B cell (primary cell): ENCODE measurements at regions not wholly inside any gene's neighbourhood (a gene's known extent, or its start where the extent isn't known, plus 50 kb on each side); places are given as distances from the start of the nearest gene placed in this dataset.

Source experiments
- ATAC-seq: fragments of 200-7000 bp; cut with Tn5 transposase; one replicate; pipeline ENCODE4 v1.10.0; 2021; ENCODE audit warnings: low read depth, mild to moderate bottlenecking, moderate number of reproducible peaks, moderate library complexity
- CTCF ChIA-PET: fragments of 350-600 bp; sonication (Branson Sonifier 250); formaldehyde crosslinking; loops from one replicate; lab custom pipeline; 2021; ENCODE audit warnings: antibody characterized with exemption, inconsistent platforms; lab: Charles Lee
- POLR2A ChIA-PET: fragments of 350-600 bp; sonication (Branson Sonifier 250); formaldehyde crosslinking; loops from one replicate; lab custom pipeline; 2021; ENCODE audit warnings: antibody characterized with exemption; lab: Charles Lee
- DNase-seq: peaks from one replicate; pipeline ENCODE4 v3.0.0; 2013
- H2AFZ ChIP-seq: 2 replicates; pipeline ENCODE4 v1.6.1; 2012; ENCODE audit warnings: mild to moderate bottlenecking, low read depth, low read length; ENCODE audit not compliant: insufficient read depth, poor library complexity, severe bottlenecking
- H3K27ac ChIP-seq, 2 donors: 1 replicate in 1 of 2; 2 replicates in 1 of 2; pipeline ENCODE4 v1.5.1; 2012 to 2013; ENCODE audit warnings: low read length in 2 of 2, mild to moderate bottlenecking in 2 of 2, moderate library complexity in 1 of 2
- H3K27me3 ChIP-seq, 4 experiments: fragments of 200-600 bp in 1 of 4; sonication (generic) in 1 of 4; replicated peaks in 1 of 4; 1 replicate in 2 of 4; 2 replicates in 2 of 4; pipeline versions ENCODE4 v1.6.1 to v1.7.0; 2013 to 2016; ENCODE audit warnings: low read length in 3 of 4, mild to moderate bottlenecking in 2 of 4, mixed read lengths in 1 of 4, moderate library complexity in 1 of 4; ENCODE audit not compliant: insufficient read depth in 4 of 4, control insufficient read depth in 3 of 4; ENCODE audit errors: control extremely low read depth in 1 of 4
- H3K36me3 ChIP-seq, 2 experiments: replicated peaks in 1 of 2; 1 replicate in 1 of 2; 2 replicates in 1 of 2; pipeline versions ENCODE4 v1.6.1 to v1.7.1; 2013; ENCODE audit warnings: low read length in 1 of 2; ENCODE audit not compliant: insufficient read depth in 2 of 2, control insufficient read depth in 1 of 2; ENCODE audit errors: control extremely low read depth in 1 of 2, extremely low read depth in 1 of 2
- H3K4me1 ChIP-seq, 2 donors: fragments of 200-600 bp in 1 of 2; sonication (generic) in 1 of 2; 1 replicate in 1 of 2; 2 replicates in 1 of 2; pipeline versions ENCODE4 v1.5.1 to v1.6.1; 2013 to 2017; ENCODE audit warnings: low read length in 2 of 2; ENCODE audit not compliant: control insufficient read depth in 2 of 2, insufficient read depth in 2 of 2
- H3K4me2 ChIP-seq: replicated peaks from 2 replicates; pipeline ENCODE3; 2012; ENCODE audit warnings: mild to moderate bottlenecking, low read depth, low read length; ENCODE audit not compliant: poor library complexity, severe bottlenecking
- H3K4me3 ChIP-seq, 5 experiments: fragments of 200-600 bp in 1 of 5; sonication (generic) in 1 of 5; 1 replicate in 3 of 5; 2 replicates in 2 of 5; pipeline versions ENCODE4 v1.5.1 to v1.7.0; 2011 to 2016; ENCODE audit warnings: low read length in 4 of 5, mild to moderate bottlenecking in 4 of 5, low read depth in 2 of 5, control low read depth in 1 of 5, moderate library complexity in 1 of 5; ENCODE audit not compliant: insufficient read depth in 1 of 5; ENCODE audit errors: control extremely low read depth in 1 of 5, extremely low read depth in 1 of 5
- H3K79me2 ChIP-seq: fragments of 200-600 bp; sonication (generic); one replicate; pipeline ENCODE4 v1.6.0; 2016; ENCODE audit warnings: low read length; ENCODE audit not compliant: control insufficient read depth, insufficient read depth
- H3K9ac ChIP-seq: fragments of 200-600 bp; sonication (generic); 2 replicates; pipeline ENCODE4 v1.6.1; 2017; ENCODE audit warnings: mild to moderate bottlenecking, low read length, moderate library complexity
- H3K9me3 ChIP-seq, 3 donors: one replicate each; pipeline versions ENCODE4 v1.6.1 to v1.7.1; 2013; ENCODE audit warnings: low read length in 2 of 3; ENCODE audit not compliant: control insufficient read depth in 2 of 3, insufficient read depth in 1 of 3; ENCODE audit errors: control extremely low read depth in 1 of 3
- H4K20me1 ChIP-seq: 2 replicates; pipeline ENCODE4 v1.6.0; 2012; ENCODE audit warnings: mild to moderate bottlenecking, low read length; ENCODE audit not compliant: insufficient read depth, control insufficient read depth, poor library complexity, severe bottlenecking
- H3K27ac Mint-ChIP-seq: one replicate; pipeline ENCODE4 v1.8.0; 2021; ENCODE audit warnings: mixed read lengths
- H3K27me3 Mint-ChIP-seq: one replicate; pipeline ENCODE4 v1.8.0; 2021; ENCODE audit warnings: mixed read lengths
- H3K4me1 Mint-ChIP-seq: one replicate; pipeline ENCODE4 v1.8.0; 2021; ENCODE audit warnings: mixed read lengths
- H3K4me3 Mint-ChIP-seq: one replicate; pipeline ENCODE4 v1.8.0; 2021; ENCODE audit warnings: mixed read lengths
- H3K9me3 Mint-ChIP-seq: one replicate; pipeline ENCODE4 v1.8.0; 2022; ENCODE audit warnings: mixed read lengths; ENCODE audit not compliant: insufficient read depth
- CTCF ChIP-seq: fragments of 200-600 bp; IDR thresholded peaks from one replicate; pipeline ENCODE4 v1.8.0; 2022; ENCODE audit warnings: antibody characterized with exemption, mild to moderate bottlenecking
- EZH2 ChIP-seq: IDR thresholded peaks from 2 replicates; pipeline ENCODE4 v1.6.1; 2012; ENCODE audit warnings: borderline replicate concordance, low read depth, mild to moderate bottlenecking, moderate library complexity, low read length; ENCODE audit not compliant: insufficient read depth, poor library complexity, severe bottlenecking
- WGBS: methylation state at CpG from one replicate; pipeline ENCODE4 v1.1.5; 2013; ENCODE audit warnings: missing lambda C conversion rate; ENCODE audit not compliant: insufficient coverage; 5-methylcytosine and 5-hydroxymethylcytosine counted together
- intact Hi-C: fragments of 100-400 bp; cut with micrococcal nuclease; formaldehyde crosslinking; loops from one replicate; pipeline ENCODE4 v1.10.0; 2022

GRCh38 chr20:11255860-11256259 lies 582.1 kb upstream of the JAG1 start:
- no peaks in the 10 kb centered on the region for H3K36me3 ChIP-seq
- no peak overlapping the region for H3K27ac Mint-ChIP-seq
- no peaks in the 10 kb centered on the region for H3K27me3 Mint-ChIP-seq
- no peaks in the 10 kb centered on the region for H3K4me1 ChIP-seq
- no peaks in the 10 kb centered on the region for H3K4me1 Mint-ChIP-seq
- no peak overlapping the region for H3K4me3 Mint-ChIP-seq
- H3K9ac ChIP-seq: no peak overlapping the region
- H3K27me3 ChIP-seq: no peaks in the 10 kb centered on the region
- H3K9me3 ChIP-seq: peaks cover 0 to 4% (median 0%) of the 10 kb centered on the region in 3 donors
- H3K4me2 ChIP-seq: no peak overlapping the region
- CTCF ChIA-PET: no interaction called here
- no peaks in the 10 kb centered on the region for H3K79me2 ChIP-seq
- no peak overlapping the region for H3K4me3 ChIP-seq
- no peak overlapping the region for H2AFZ ChIP-seq
- intact Hi-C loops: no loop called here
- no peak for ATAC-seq
- no peak for DNase-seq
- no peak overlapping the region for H3K27ac ChIP-seq
- TF ChIP-seq EZH2 (no peak), CTCF (no peak)
- H3K9me3 Mint-ChIP-seq: peaks cover 4% of the 10 kb centered on the region
- POLR2A ChIA-PET: no interaction called here
- no peaks in the 10 kb centered on the region for H4K20me1 ChIP-seq

- Histone ChIP-seq H3K9ac (no peak overlapping the region), H3K4me3 (no peak overlapping the region), H4K20me1 (no peaks in the 10 kb centered on the region), H3K79me2 (no peaks in the 10 kb centered on the region), H3K27ac (no peak overlapping the region), H3K27me3 (no peaks in the 10 kb centered on the region), H3K4me2 (no peak overlapping the region), H3K9me3 (peaks cover 0 to 7% (median 0%) of the 10 kb centered on the region in 3 donors), H2AFZ (no peak overlapping the region), H3K4me1 (no peaks in the 10 kb centered on the region), H3K36me3 (no peaks in the 10 kb centered on the region)
- ATAC-seq (no peak), DNase-seq (no peak)
- no peak for TF ChIP-seq EZH2
- TF ChIP-seq CTCF: no peak
- Mint-ChIP-seq H3K9me3 (no peaks in the 10 kb centered on the region), H3K4me1 (no peaks in the 10 kb centered on the region), H3K27ac (no peak overlapping the region), H3K4me3 (no peak overlapping the region), H3K27me3 (no peaks in the 10 kb centered on the region)
- CTCF ChIA-PET: no interaction called here
- WGBS: 100% methylated on average over 2 of the region's 3 CpGs
- POLR2A ChIA-PET: no interaction called here
- intact Hi-C loops: no loop called here
Measured at GRCh38 chr20:11260611-11261010, 586.8 kb upstream of the JAG1 start.
